ENCODE measurements at regions not wholly inside any gene's neighbourhood (a gene's known extent, or its start where the extent isn't known, plus 50 kb on each side); places are given as distances from the start of the nearest gene placed in this dataset.

GRCh38 chr13:22074403-22074802 lies 403.5 kb downstream of the FGF9 start:
- no peak for TF ChIP-seq CTCF (optimal IDR thresholded peaks at IDR 0.05 in 1 of 3, IDR thresholded peaks at IDR 0.05 in 1 of 3, conservative IDR thresholded peaks at IDR 0.05 in 1 of 3; ENCODE audit: extremely low read depth in 1 of 3, insufficient read depth in 2 of 3, low read length in 3 of 3)
- TF ChIP-seq EZH2 (IDR thresholded peaks at IDR 0.05; ENCODE audit: low read length) = no peak

Data from keratinocyte (primary cell).